SK-N-SH treated with all-trans-retinoic acid at 6 μM for 48 hours (cell line): ENCODE measurements at regions not wholly inside any gene's neighbourhood (a gene's known extent, or its start where the extent isn't known, plus 50 kb on each side); places are given as distances from the start of the nearest gene placed in this dataset.

Source experiments
- ARNTL ChIP-seq: fragments of 450-650 bp; formaldehyde crosslinking; IDR thresholded peaks from 2 replicates; pipeline ENCODE4 v1.5.0; 2020; ENCODE audit warnings: low read depth, mild to moderate bottlenecking, moderate library complexity, borderline replicate concordance
- BACH2 ChIP-seq: fragments of 250-450 bp; sonication (Bioruptor Pico); IDR thresholded peaks from 2 replicates; pipeline ENCODE4 v1.9.0; 2021; ENCODE audit warnings: mild to moderate bottlenecking, borderline replicate concordance
- ESRRG ChIP-seq: fragments of 250-450 bp; sonication (Bioruptor Pico); IDR thresholded peaks from 2 replicates; pipeline ENCODE4 v1.6.1; 2021; ENCODE audit warnings: mild to moderate bottlenecking
- OSR1 ChIP-seq: fragments of 250-450 bp; sonication (Bioruptor Pico); IDR thresholded peaks from 2 replicates; pipeline ENCODE4 v1.8.0; 2022; ENCODE audit warnings: moderate library complexity, mild to moderate bottlenecking, inconsistent platforms
- PPARA ChIP-seq: fragments of 250-450 bp; sonication (Bioruptor Pico); IDR thresholded peaks from 2 replicates; pipeline ENCODE4 v1.5.0; 2020; ENCODE audit warnings: mild to moderate bottlenecking, borderline replicate concordance
- TOX ChIP-seq: fragments of 250-450 bp; sonication (Bioruptor Pico); IDR thresholded peaks from 2 replicates; pipeline ENCODE4 v1.8.0; 2021; ENCODE audit warnings: mild to moderate bottlenecking, moderate library complexity, borderline replicate concordance
- ZC3H10 ChIP-seq: fragments of 250-450 bp; sonication (Bioruptor Pico); IDR thresholded peaks from 2 replicates; pipeline ENCODE4 v1.5.1; 2021; ENCODE audit warnings: mild to moderate bottlenecking, moderate library complexity
- ZFP3 ChIP-seq: fragments of 250-450 bp; sonication (Bioruptor Pico); IDR thresholded peaks from 2 replicates; pipeline ENCODE4 v1.5.0; 2020; ENCODE audit warnings: mild to moderate bottlenecking, moderate library complexity
- ZFP30 ChIP-seq: fragments of 450-650 bp; formaldehyde crosslinking; IDR thresholded peaks from 2 replicates; pipeline ENCODE4 v1.5.0; 2022; ENCODE audit warnings: mild to moderate bottlenecking, moderate library complexity
- ZNF565 ChIP-seq: fragments of 450-650 bp; formaldehyde crosslinking; conservative IDR thresholded peaks from 2 replicates; pipeline ENCODE4 v1.5.0; 2020; ENCODE audit warnings: low read depth, mild to moderate bottlenecking, moderate library complexity
- TF ChIP-seq, protein P1 (sequence below): fragments of 250-450 bp; sonication (Bioruptor Pico); IDR thresholded peaks from 2 replicates; pipeline ENCODE4 v1.5.1; 2021; ENCODE audit warnings: mild to moderate bottlenecking, moderate library complexity
- TF ChIP-seq, protein P2 (sequence below): fragments of 250-450 bp; sonication (Bioruptor Pico); IDR thresholded peaks from 2 replicates; pipeline ENCODE4 v1.8.0; 2020; ENCODE audit warnings: mild to moderate bottlenecking, moderate library complexity, borderline replicate concordance
- TF ChIP-seq, protein P3 (sequence below): fragments of 250-450 bp; sonication (Bioruptor Pico); IDR thresholded peaks from 2 replicates; pipeline ENCODE4 v1.5.0; 2020; ENCODE audit warnings: mild to moderate bottlenecking, moderate library complexity

DNA sequence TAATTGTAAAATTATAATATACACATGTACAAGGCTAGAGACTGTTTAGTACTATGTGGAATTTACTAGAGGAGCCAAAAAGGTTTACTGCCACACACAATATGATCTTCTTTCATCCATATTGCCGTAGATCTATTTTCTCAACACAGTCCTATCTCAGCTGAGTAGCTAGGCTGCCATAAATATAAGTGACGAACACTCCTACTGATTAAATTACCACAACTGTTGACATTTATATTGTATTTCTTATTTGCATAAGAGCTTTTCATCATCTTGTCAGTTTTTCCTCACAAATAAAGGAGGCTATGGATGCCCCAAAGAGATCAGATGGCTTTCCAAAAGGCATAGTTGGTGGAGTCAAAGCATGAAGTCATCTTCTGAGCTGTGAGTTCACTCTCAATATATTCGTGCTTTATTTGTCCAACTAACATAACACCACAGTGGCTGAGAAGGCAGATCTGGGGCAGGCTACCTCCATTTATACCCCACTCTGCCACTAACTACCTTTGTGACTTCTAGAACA is 78.6 kb downstream of the CCDC59 start:
- TF ChIP-seq, protein P1, sequence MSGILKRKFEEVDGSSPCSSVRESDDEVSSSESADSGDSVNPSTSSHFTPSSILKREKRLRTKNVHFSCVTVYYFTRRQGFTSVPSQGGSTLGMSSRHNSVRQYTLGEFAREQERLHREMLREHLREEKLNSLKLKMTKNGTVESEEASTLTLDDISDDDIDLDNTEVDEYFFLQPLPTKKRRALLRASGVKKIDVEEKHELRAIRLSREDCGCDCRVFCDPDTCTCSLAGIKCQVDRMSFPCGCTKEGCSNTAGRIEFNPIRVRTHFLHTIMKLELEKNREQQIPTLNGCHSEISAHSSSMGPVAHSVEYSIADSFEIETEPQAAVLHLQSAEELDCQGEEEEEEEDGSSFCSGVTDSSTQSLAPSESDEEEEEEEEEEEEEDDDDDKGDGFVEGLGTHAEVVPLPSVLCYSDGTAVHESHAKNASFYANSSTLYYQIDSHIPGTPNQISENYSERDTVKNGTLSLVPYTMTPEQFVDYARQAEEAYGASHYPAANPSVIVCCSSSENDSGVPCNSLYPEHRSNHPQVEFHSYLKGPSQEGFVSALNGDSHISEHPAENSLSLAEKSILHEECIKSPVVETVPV = no peak
- TF ChIP-seq ZFP30 (CRISPR knock-in tag) = no peak
- TF ChIP-seq ZFP3 (CRISPR knock-in tag) = no peak
- TF ChIP-seq, protein P2, sequence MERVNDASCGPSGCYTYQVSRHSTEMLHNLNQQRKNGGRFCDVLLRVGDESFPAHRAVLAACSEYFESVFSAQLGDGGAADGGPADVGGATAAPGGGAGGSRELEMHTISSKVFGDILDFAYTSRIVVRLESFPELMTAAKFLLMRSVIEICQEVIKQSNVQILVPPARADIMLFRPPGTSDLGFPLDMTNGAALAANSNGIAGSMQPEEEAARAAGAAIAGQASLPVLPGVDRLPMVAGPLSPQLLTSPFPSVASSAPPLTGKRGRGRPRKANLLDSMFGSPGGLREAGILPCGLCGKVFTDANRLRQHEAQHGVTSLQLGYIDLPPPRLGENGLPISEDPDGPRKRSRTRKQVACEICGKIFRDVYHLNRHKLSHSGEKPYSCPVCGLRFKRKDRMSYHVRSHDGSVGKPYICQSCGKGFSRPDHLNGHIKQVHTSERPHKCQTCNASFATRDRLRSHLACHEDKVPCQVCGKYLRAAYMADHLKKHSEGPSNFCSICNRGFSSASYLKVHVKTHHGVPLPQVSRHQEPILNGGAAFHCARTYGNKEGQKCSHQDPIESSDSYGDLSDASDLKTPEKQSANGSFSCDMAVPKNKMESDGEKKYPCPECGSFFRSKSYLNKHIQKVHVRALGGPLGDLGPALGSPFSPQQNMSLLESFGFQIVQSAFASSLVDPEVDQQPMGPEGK (CRISPR knock-in tag) = no peak
- no peak for TF ChIP-seq BACH2
- no peak for TF ChIP-seq PPARA (CRISPR knock-in tag)
- no peak for TF ChIP-seq TOX
- no peak for TF ChIP-seq ARNTL (CRISPR knock-in tag)
- TF ChIP-seq ZNF565 (CRISPR knock-in tag) = no peak
- TF ChIP-seq, protein P3, sequence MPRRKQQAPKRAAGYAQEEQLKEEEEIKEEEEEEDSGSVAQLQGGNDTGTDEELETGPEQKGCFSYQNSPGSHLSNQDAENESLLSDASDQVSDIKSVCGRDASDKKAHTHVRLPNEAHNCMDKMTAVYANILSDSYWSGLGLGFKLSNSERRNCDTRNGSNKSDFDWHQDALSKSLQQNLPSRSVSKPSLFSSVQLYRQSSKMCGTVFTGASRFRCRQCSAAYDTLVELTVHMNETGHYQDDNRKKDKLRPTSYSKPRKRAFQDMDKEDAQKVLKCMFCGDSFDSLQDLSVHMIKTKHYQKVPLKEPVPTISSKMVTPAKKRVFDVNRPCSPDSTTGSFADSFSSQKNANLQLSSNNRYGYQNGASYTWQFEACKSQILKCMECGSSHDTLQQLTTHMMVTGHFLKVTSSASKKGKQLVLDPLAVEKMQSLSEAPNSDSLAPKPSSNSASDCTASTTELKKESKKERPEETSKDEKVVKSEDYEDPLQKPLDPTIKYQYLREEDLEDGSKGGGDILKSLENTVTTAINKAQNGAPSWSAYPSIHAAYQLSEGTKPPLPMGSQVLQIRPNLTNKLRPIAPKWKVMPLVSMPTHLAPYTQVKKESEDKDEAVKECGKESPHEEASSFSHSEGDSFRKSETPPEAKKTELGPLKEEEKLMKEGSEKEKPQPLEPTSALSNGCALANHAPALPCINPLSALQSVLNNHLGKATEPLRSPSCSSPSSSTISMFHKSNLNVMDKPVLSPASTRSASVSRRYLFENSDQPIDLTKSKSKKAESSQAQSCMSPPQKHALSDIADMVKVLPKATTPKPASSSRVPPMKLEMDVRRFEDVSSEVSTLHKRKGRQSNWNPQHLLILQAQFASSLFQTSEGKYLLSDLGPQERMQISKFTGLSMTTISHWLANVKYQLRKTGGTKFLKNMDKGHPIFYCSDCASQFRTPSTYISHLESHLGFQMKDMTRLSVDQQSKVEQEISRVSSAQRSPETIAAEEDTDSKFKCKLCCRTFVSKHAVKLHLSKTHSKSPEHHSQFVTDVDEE (CRISPR knock-in tag) = no peak
- no peak for TF ChIP-seq OSR1 (CRISPR knock-in tag)
- TF ChIP-seq ESRRG (CRISPR knock-in tag) = no peak
- TF ChIP-seq ZC3H10 (CRISPR knock-in tag) = no peak
